MM.1S (cell line): ENCODE measurements at regions not wholly inside any gene's neighbourhood (a gene's known extent, or its start where the extent isn't known, plus 50 kb on each side); places are given as distances from the start of the nearest gene placed in this dataset.
"Not testable (repeated sequence)": the region's sequence is repeated elsewhere in the genome, so short reads cannot be mapped to it uniquely, and the experiment has no call there.

ENCODE experiments used
- CTCF ChIP-seq: fragments of 300-600 bp; sonication (generic); IDR thresholded peaks from 2 replicates; pipeline ENCODE4 v1.5.1; 2016; ENCODE audit warnings: antibody characterized with exemption, low read length, mixed read lengths
- EZH2 ChIP-seq: fragments of 300-600 bp; sonication (generic); optimal IDR thresholded peaks from 2 replicates; pipeline ENCODE3; 2017; ENCODE audit warnings: low read depth, mild to moderate bottlenecking, antibody characterized with exemption, low read length, mixed read lengths
- EZH2phosphoT487 ChIP-seq: fragments of 300-600 bp; sonication (generic); IDR thresholded peaks from 2 replicates; pipeline ENCODE4 v1.6.1; 2018; ENCODE audit warnings: antibody characterized with exemption, low read length

GRCh38 chr2:111559301-111559700 lies 324.7 kb downstream of the ANAPC1 start:
- TF ChIP-seq CTCF, EZH2, EZH2phosphoT487: not testable (repeated sequence)
